GM18505 (cell line): ENCODE measurements at regions not wholly inside any gene's neighbourhood (a gene's known extent, or its start where the extent isn't known, plus 50 kb on each side); places are given as distances from the start of the nearest gene placed in this dataset.
"Not testable (repeated sequence)": the region's sequence is repeated elsewhere in the genome, so short reads cannot be mapped to it uniquely, and the experiment has no call there.

ENCODE experiments used
- ATAC-seq: cut with Tn5 transposase; IDR thresholded peaks from one replicate; pipeline ENCODE4 v1.9.1; 2021; ENCODE audit not compliant: unreplicated experiment
- POLR2A ChIP-seq: IDR thresholded peaks from 4 replicates; pipeline ENCODE4 v1.6.1; 2011; ENCODE audit warnings: borderline replicate concordance; ENCODE audit not compliant: insufficient read depth, insufficient read length; ENCODE audit errors: extremely low read depth

GRCh38 chr1:83471272-83471671 lies 527.7 kb downstream of the TTLL7 start:
- peak; percentile 84 for ATAC-seq

DNA sequence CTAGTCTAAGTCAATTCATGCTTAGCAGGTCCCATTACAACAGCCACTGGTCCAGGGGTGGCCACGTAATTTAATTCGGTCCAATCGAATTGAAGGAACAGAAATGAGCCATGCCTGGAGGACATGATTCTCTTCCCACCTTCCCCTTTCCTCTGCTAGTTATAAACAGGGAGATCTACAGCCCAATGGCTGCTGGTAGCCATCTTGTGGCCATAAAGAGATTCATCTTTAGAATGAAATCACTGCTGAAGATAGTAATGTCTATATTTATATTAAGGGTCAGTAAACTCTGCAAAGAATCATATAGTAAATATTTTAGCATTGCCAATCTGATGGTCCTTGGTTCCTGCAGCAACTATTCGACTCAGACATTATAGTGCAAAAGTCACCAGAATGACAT lies 530.6 kb downstream of the TTLL7 start:
- not testable (repeated sequence) for ATAC-seq

- not testable (repeated sequence) for ATAC-seq
Measured at GRCh38 chr1:83457735-83458248, 541.1 kb downstream of the TTLL7 start.

DNA sequence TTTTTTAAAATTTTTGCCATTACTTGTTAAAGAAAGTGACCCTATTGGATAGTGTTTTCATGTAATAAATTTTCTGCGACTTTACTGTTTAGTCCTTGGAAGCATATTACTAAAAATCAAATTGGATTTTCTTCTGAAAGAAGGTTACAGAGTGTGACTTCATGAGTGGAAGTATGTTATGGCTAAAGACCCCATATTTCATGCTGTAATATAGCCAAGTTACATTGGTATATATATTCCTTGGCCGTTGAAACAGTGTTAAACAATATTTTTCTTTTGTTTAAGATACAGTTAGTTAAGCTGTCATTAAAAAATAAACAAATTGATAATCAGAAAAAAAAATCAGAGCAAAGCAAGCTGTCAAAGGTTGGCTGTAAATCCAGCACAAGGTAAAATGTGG lies 541.7 kb downstream of the TTLL7 start:
- ATAC-seq: not testable (repeated sequence)

GRCh38 chr1:83455753-83456152 lies 543.2 kb downstream of the TTLL7 start:
- not testable (repeated sequence) for ATAC-seq

DNA sequence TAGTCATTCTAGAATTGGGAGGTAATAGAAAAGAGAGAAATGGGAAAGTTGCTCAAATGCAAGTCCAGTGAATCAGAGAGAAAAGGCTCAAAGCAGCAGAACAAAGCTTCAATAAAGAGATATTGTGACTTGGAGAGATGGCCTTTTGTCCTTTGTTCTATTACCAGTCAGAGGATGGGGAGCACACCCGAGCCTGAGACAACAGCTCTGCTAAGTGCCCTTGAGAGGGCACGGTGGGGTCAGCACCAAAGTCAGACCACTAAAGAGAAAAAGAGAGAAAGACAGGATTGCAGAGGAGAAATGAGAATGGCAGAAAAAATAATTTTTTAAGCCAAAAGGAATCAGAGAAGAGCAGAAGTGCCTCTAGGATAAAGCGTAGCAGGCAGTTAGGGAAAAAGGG lies 553.1 kb downstream of the TTLL7 start:
- ATAC-seq: not testable (repeated sequence)

DNA sequence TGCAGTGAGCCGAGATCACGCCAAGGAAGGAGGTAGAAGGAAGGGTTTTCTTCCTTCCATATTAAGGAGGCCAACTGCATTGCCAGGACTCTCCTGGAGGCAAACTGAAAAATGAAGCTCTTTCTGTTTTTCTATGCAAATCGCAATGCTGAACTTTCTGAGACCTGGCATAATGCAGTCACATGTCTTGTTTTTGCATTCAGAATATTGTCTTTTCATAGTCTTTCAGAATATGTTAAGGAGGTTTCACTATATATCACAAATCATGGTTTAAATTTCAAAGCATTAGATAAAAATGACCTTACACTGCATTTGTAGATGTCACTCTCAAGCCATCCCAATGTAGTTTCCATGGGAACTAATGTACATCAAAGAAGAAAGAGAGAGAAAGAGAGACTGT lies 556.5 kb downstream of the TTLL7 start:
- not testable (repeated sequence) for ATAC-seq

GRCh38 chr1:83440586-83440985 lies 558.3 kb downstream of the TTLL7 start:
- not testable (repeated sequence) for ATAC-seq

GRCh38 chr1:83440021-83440420 lies 558.9 kb downstream of the TTLL7 start:
- ATAC-seq: not testable (repeated sequence)

- ATAC-seq: not testable (repeated sequence)
Measured at GRCh38 chr1:83438316-83438715, 560.6 kb downstream of the TTLL7 start.

GRCh38 chr1:83435336-83435735 lies 563.6 kb downstream of the TTLL7 start:
- not testable (repeated sequence) for ATAC-seq

DNA sequence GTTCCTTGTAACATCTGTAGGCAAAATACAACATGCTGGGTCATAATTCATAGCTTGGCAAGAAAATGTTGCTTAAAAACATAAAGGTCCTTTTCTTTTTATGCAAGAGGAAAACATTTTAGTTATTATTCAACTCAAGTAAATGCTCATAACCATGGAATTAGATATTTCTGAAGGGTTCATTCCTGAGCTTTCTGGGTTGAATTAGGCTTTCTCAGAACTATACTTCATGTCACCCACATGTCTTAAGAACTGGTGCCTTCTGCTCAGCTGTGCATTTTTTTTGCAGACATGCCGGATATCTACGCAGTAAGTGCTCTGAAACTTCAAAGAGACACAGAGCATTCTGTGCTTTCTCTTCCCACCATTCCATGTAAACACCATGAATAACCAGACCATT lies 571.4 kb downstream of the TTLL7 start:
- ATAC-seq: not testable (repeated sequence)

- ATAC-seq: not testable (repeated sequence)
Measured at GRCh38 chr1:83423382-83423781, 575.5 kb downstream of the TTLL7 start.

- TF ChIP-seq POLR2A: no peak
- no peak for ATAC-seq
Measured at GRCh38 chr1:83418558-83418957, 580.4 kb downstream of the TTLL7 start.

GRCh38 chr1:83413839-83414107 lies 585.2 kb downstream of the TTLL7 start:
- ATAC-seq: not testable (repeated sequence)

GRCh38 chr1:83410746-83411413 lies 588.1 kb downstream of the TTLL7 start:
- not testable (repeated sequence) for ATAC-seq

DNA sequence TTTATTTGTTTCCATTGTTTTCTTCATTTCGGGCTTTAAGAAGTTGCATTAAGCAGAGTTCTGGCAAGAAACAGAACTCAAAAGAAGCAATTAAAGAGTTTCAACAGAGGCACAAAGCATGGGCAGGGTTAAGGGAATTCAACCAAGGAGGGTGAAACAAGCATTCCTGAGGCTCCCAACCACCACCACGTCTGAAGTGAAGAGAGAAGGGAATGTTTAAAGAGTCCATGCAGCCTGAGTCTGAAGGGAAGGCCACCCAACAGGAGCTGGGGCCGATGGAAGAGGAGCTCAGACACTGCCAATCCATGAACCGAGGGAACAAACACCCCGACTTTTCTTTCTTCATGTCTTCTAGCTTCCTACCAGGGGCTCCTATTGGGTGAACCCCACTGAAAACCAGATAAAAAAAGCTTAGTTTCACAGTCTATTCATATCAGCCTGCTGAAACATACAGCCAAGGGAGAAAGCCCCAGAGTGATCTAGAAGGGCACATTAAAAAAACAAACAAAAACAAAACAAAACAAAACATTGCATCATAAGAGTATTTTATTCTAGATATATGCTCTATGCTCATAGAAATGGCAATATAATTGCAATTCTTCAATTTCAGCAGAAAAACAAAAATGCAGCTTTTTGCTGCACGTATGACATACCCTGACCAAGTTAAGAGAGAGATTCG lies 592.1 kb downstream of the TTLL7 start:
- not testable (repeated sequence) for ATAC-seq

DNA sequence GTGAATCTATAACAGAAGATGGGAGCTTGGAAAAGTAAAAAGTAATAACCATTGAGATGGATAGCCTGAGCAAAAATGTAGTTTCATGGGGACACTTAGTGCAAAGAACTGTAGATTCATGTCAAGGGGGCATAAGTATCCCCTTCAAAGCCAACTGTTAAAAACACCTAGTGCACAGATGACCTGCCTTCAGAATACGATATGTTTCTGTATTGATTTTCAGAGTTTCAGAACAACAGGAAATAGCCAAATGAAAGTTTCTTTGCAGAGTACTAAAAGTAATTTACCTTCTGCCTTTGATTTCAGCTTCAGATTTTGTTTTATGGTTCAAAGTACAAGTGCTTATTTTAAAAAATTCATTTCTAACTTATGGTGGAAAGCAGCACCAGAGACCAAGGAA lies 593.1 kb downstream of the TTLL7 start:
- ATAC-seq: peak; percentile 48

DNA sequence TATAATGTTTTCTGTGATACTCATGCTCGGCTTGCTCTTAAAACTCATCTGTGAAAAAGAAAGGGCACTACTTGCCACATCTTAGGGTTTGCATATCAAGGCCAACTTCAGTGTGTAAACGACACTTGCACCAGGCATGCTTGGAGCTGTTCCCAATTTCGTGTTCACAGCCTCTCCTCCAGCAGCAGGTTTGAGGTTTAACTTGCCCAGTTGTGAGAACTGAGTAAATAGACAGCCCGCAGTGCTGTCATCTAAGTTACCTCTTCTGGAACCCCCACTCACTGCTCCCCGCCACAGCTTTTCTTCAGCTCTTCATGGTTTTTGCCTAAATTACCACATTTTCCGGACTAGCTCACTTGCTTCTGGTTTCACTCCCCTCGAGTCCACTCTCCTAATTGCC lies 595.4 kb downstream of the TTLL7 start:
- ATAC-seq: not testable (repeated sequence)

DNA sequence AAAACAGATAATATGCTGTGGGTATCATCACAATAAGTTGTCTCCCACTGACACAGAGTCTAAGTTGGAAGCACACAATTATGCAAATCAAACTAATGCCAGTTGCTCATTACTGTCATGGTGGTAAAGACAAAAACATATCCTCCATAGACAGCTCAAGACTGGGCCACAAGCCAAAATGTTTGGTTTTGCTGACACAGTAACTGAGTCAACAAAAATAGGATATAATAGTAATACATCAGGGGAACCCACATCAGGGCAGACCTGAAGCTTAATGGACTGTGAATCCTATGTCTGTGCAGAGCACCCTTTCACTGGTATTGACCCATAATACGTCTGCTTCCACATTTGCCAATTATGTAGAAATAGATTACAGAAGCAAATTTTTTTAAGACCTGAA lies 597.8 kb downstream of the TTLL7 start:
- ATAC-seq: not testable (repeated sequence)

- ATAC-seq: not testable (repeated sequence)
Measured at GRCh38 chr1:83400173-83400572, 598.8 kb downstream of the TTLL7 start.

DNA sequence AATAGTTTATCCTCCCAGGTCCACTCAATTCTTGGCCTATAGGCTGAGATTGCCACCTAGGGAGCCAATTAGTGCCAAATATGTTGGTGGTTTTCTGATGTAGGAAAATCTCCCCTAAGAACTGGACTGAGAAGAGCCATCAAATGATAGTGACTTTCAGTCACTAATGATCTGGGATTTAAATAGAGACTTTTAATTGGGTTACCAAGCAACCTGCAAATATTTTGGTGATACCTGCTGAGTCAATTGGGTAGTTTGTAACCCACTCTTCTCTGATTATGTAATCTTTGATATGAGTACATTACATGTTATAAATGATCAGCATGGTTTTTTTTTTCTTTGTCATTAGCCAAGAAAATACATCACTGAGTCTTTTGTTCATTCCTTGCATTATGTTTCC lies 600.8 kb downstream of the TTLL7 start:
- not testable (repeated sequence) for ATAC-seq
